ENCODE measurements at regions not wholly inside any gene's neighbourhood (a gene's known extent, or its start where the extent isn't known, plus 50 kb on each side); places are given as distances from the start of the nearest gene placed in this dataset.

DNA sequence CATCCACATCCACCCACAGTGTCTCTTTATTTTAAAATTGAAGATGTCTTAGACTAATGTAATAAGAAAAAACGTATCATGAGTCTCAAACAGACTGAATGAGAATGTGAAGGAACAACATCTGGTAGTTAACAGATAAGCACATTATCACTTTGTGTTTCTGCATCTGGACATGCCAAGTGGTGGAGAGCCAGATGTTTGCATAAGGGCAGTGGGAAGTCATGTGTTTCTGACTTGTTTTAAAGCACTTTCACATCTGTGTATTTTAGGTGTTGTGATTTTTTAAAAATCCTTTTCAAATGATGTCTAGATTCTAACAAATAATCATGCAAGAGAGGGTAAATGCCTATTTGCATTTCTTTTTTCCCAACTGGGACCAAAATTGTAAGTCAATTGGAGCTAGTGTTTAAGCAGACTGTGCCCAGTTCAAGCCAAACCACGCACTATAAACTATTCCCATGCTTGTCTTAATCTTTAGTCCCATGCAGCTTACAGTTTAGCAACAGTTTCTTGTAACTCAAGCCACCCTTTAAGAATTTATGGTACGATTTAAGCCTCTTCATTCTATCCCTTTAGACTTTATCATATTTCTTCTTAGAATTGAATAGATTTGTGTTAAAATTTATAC, 272.7 kb upstream of the DOK6 start:
- intact Hi-C loops (cut with micrococcal nuclease), result no loop called here
- no peak overlapping the region for H3K27ac ChIP-seq (ENCODE audit: low read length)
- no peaks in the 10 kb centered on the region for H3K4me1 ChIP-seq (ENCODE audit: insufficient read depth, low read length)
- BruUV-seq (replicated peaks), result no TSS peak
- TF ChIP-seq EZH2phosphoT487 (IDR thresholded peaks at IDR 0.05; ENCODE audit: borderline replicate concordance, low read length), result no peak
- TF ChIP-seq EZH2 (IDR thresholded peaks at IDR 0.05; ENCODE audit: low read length, unreplicated experiment), result no peak
- TF ChIP-seq, protein P1, sequence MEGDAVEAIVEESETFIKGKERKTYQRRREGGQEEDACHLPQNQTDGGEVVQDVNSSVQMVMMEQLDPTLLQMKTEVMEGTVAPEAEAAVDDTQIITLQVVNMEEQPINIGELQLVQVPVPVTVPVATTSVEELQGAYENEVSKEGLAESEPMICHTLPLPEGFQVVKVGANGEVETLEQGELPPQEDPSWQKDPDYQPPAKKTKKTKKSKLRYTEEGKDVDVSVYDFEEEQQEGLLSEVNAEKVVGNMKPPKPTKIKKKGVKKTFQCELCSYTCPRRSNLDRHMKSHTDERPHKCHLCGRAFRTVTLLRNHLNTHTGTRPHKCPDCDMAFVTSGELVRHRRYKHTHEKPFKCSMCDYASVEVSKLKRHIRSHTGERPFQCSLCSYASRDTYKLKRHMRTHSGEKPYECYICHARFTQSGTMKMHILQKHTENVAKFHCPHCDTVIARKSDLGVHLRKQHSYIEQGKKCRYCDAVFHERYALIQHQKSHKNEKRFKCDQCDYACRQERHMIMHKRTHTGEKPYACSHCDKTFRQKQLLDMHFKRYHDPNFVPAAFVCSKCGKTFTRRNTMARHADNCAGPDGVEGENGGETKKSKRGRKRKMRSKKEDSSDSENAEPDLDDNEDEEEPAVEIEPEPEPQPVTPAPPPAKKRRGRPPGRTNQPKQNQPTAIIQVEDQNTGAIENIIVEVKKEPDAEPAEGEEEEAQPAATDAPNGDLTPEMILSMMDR (conservative IDR thresholded peaks at IDR 0.05; ENCODE audit: low read depth, low read length), result no peak
- DNase-seq (no peak), ATAC-seq (no peak)
- H2AFZ ChIP-seq (ENCODE audit: low read length), result no peak overlapping the region
- H3K9me3 ChIP-seq (ENCODE audit: low read length), result no peaks in the 10 kb centered on the region
- no peaks in the 10 kb centered on the region for H3K9me2 ChIP-seq (replicated peaks; ENCODE audit: low read length)
- ChIA-PET CTCF (no interaction called here), POLR2A (ENCODE audit: unreplicated experiment) (no interaction called here)
- no peak overlapping the region for H3K4me3 ChIP-seq (ENCODE audit: low read length)
- no peaks in the 10 kb centered on the region for H3K79me2 ChIP-seq (ENCODE audit: low read length)
- no peaks in the 10 kb centered on the region for H3F3A ChIP-seq (ENCODE audit: low read length, unreplicated experiment)
- no peak overlapping the region for H3K9ac ChIP-seq (ENCODE audit: low read length)
- H3K27me3 ChIP-seq (ENCODE audit: low read length), result no peaks in the 10 kb centered on the region
- H4K20me1 ChIP-seq (ENCODE audit: low read length), result no peaks in the 10 kb centered on the region
- no peak overlapping the region for H3K4me2 ChIP-seq (ENCODE audit: low read length)
- no peaks in the 10 kb centered on the region for H3K36me3 ChIP-seq (ENCODE audit: low read depth, low read length)

DNA sequence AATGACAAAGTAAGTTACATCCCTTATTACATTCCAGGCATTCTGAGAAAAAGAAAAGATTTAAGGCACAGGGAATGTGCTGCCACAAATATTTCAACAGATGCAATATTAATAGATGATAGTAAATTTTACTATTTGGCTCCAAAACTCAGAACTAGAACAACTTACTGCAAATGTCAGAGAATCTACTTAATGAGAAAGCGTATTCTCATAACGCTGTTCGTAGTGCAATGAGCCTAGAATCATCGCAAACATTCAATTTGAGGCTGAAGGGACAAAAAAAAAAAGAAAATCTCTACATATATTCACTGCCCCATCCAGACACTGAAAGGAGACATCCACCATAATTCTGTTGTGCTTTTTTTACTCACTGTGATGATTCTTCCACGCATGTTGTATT, 272.1 kb upstream of the DOK6 start:
- no peaks in the 10 kb centered on the region for H3K4me1 ChIP-seq (ENCODE audit: insufficient read depth, low read length)
- ATAC-seq (no peak), DNase-seq (no peak)
- POLR2A ChIA-PET (ENCODE audit: unreplicated experiment), result no interaction called here
- CTCF ChIA-PET, result no interaction called here
- no peaks in the 10 kb centered on the region for H3K9me2 ChIP-seq (replicated peaks; ENCODE audit: low read length)
- no peak overlapping the region for H3K4me3 ChIP-seq (ENCODE audit: low read length)
- no peak overlapping the region for H3K4me2 ChIP-seq (ENCODE audit: low read length)
- H3F3A ChIP-seq (ENCODE audit: low read length, unreplicated experiment), result no peaks in the 10 kb centered on the region
- H3K27me3 ChIP-seq (ENCODE audit: low read length), result no peaks in the 10 kb centered on the region
- H3K27ac ChIP-seq (ENCODE audit: low read length), result no peak overlapping the region
- H4K20me1 ChIP-seq (ENCODE audit: low read length), result no peaks in the 10 kb centered on the region
- no TSS peak for BruUV-seq (replicated peaks)
- no peaks in the 10 kb centered on the region for H3K9me3 ChIP-seq (ENCODE audit: low read length)
- TF ChIP-seq EZH2 (IDR thresholded peaks at IDR 0.05; ENCODE audit: low read length, unreplicated experiment), result no peak
- TF ChIP-seq EZH2phosphoT487 (IDR thresholded peaks at IDR 0.05; ENCODE audit: borderline replicate concordance, low read length), result no peak
- TF ChIP-seq, protein P1 (conservative IDR thresholded peaks at IDR 0.05; ENCODE audit: low read depth, low read length), result no peak
- no peaks in the 10 kb centered on the region for H3K36me3 ChIP-seq (ENCODE audit: low read depth, low read length)
- intact Hi-C loops (cut with micrococcal nuclease), result no loop called here
- H3K79me2 ChIP-seq (ENCODE audit: low read length), result no peaks in the 10 kb centered on the region
- no peak overlapping the region for H3K9ac ChIP-seq (ENCODE audit: low read length)
- no peak overlapping the region for H2AFZ ChIP-seq (ENCODE audit: low read length)

DNA sequence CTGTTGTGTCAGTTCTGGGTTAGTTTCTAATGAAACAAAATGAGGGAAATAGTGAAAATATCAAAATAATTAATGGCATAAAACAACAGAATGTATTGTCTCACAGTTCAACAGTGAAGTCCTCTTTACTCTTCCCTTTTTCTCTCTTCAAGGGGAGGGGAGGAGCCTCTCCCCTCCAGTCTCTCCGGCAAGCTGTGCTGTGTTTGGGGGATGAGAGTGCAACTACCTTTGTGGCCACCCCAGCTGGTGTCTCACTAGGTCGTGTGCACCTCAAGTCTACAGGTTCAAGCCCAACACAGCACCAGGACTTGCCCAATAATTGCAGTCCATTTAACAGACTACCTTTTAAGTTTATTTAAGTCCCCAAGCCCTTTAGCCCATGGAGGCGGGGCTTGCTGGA, 271.7 kb upstream of the DOK6 start:
- no peak overlapping the region for H3K4me2 ChIP-seq (ENCODE audit: low read length)
- TF ChIP-seq EZH2 (IDR thresholded peaks at IDR 0.05; ENCODE audit: low read length, unreplicated experiment) (no peak), EZH2phosphoT487 (IDR thresholded peaks at IDR 0.05; ENCODE audit: borderline replicate concordance, low read length) (no peak)
- TF ChIP-seq, protein P1 (conservative IDR thresholded peaks at IDR 0.05; ENCODE audit: low read depth, low read length), result no peak
- no peaks in the 10 kb centered on the region for H4K20me1 ChIP-seq (ENCODE audit: low read length)
- H3K4me1 ChIP-seq (ENCODE audit: insufficient read depth, low read length), result no peaks in the 10 kb centered on the region
- no peak overlapping the region for H3K9ac ChIP-seq (ENCODE audit: low read length)
- H3K36me3 ChIP-seq (ENCODE audit: low read depth, low read length), result no peaks in the 10 kb centered on the region
- DNase-seq (no peak), ATAC-seq (no peak)
- H3K9me3 ChIP-seq (ENCODE audit: low read length), result no peaks in the 10 kb centered on the region
- intact Hi-C loops (cut with micrococcal nuclease), result no loop called here
- no peak overlapping the region for H3K27ac ChIP-seq (ENCODE audit: low read length)
- no peaks in the 10 kb centered on the region for H3K79me2 ChIP-seq (ENCODE audit: low read length)
- no peak overlapping the region for H3K4me3 ChIP-seq (ENCODE audit: low read length)
- CTCF ChIA-PET, result no interaction called here
- no TSS peak for BruUV-seq (replicated peaks)
- H3F3A ChIP-seq (ENCODE audit: low read length, unreplicated experiment), result no peaks in the 10 kb centered on the region
- POLR2A ChIA-PET (ENCODE audit: unreplicated experiment), result no interaction called here
- H3K27me3 ChIP-seq (ENCODE audit: low read length), result no peaks in the 10 kb centered on the region
- H2AFZ ChIP-seq (ENCODE audit: low read length), result no peak overlapping the region
- no peaks in the 10 kb centered on the region for H3K9me2 ChIP-seq (replicated peaks; ENCODE audit: low read length)
